H1 (cell line): ENCODE measurements at regions not wholly inside any gene's neighbourhood (a gene's known extent, or its start where the extent isn't known, plus 50 kb on each side); places are given as distances from the start of the nearest gene placed in this dataset.

Experiments
- CTCF ChIA-PET: fragments of 300-600 bp; sonication (Branson Sonifier 250); formaldehyde crosslinking; loops from one replicate; lab custom pipeline; 2021; ENCODE audit not compliant: partially characterized antibody; lab: Charles Lee
- POLR2A ChIA-PET: fragments of 300-600 bp; sonication (Branson Sonifier 250); formaldehyde crosslinking; loops from one replicate; lab custom pipeline; 2021; ENCODE audit warnings: inconsistent platforms; ENCODE audit not compliant: partially characterized antibody; lab: Charles Lee
- DNase-seq, 2 experiments: peaks; one replicate each; pipeline versions ENCODE4 v3.0.0 to v3.0.0-alpha.2; 2010 to 2022; ENCODE audit warnings: low spot score in 2 of 2, low read depth in 1 of 2, mixed read lengths in 1 of 2
- FAIRE-seq: peaks from 2 replicates; lab custom pipeline; 2011; peaks lifted over from hg19 to GRCh38; lab: Jason Lieb, UNC
- H2AFZ ChIP-seq: 2 replicates; pipeline ENCODE4 v1.8.1; 2012; ENCODE audit warnings: low read length, inconsistent platforms
- H2AK5ac ChIP-seq: 2 replicates; pipeline ENCODE4 v1.6.1; 2013; ENCODE audit warnings: low read depth, low read length
- H2BK120ac ChIP-seq: replicated peaks from 2 replicates; pipeline ENCODE3; 2013; ENCODE audit warnings: low read depth, low read length, inconsistent platforms
- H2BK12ac ChIP-seq: 2 replicates; pipeline ENCODE4 v1.6.1; 2013; ENCODE audit warnings: low read depth, low read length
- H2BK15ac ChIP-seq: 2 replicates; pipeline ENCODE4 v1.6.1; 2013; ENCODE audit warnings: low read length
- H2BK20ac ChIP-seq: 2 replicates; pipeline ENCODE4 v1.6.1; 2013; ENCODE audit warnings: low read length
- H2BK5ac ChIP-seq: 2 replicates; pipeline ENCODE4 v1.6.1; 2013; ENCODE audit warnings: low read depth, low read length
- H3K14ac ChIP-seq: 2 replicates; pipeline ENCODE4 v1.6.1; 2013; ENCODE audit warnings: inconsistent platforms; ENCODE audit not compliant: insufficient read length
- H3K18ac ChIP-seq: 2 replicates; pipeline ENCODE4 v1.6.1; 2013; ENCODE audit warnings: low read length; ENCODE audit errors: extremely low read depth
- H3K23ac ChIP-seq: 2 replicates; pipeline ENCODE4 v1.6.1; 2013; ENCODE audit warnings: inconsistent platforms; ENCODE audit not compliant: insufficient read length
- H3K23me2 ChIP-seq: 2 replicates; pipeline ENCODE4 v1.6.1; 2013; ENCODE audit warnings: low read depth, low read length
- H3K27ac ChIP-seq: 2 replicates; pipeline ENCODE4 v1.6.1; 2011; ENCODE audit warnings: low read depth, low read length, inconsistent platforms
- H3K27me3 ChIP-seq, 4 experiments: replicated peaks in 1 of 4; 1 replicate in 1 of 4; 2 replicates in 3 of 4; pipeline versions ENCODE4 v1.6.1 to v1.8.1; 2011 to 2013; ENCODE audit warnings: low read length in 3 of 4, mild to moderate bottlenecking in 3 of 4, inconsistent platforms in 2 of 4, mixed read lengths in 2 of 4, moderate library complexity in 1 of 4; ENCODE audit not compliant: control insufficient read depth in 3 of 4, insufficient read depth in 3 of 4; ENCODE audit errors: extremely low read depth in 1 of 4
- H3K36me3 ChIP-seq, 4 experiments: 2 replicates each; pipeline versions ENCODE4 v1.6.1 to v1.8.1; 2011 to 2013; ENCODE audit warnings: mild to moderate bottlenecking in 4 of 4, low read length in 3 of 4, moderate library complexity in 2 of 4, control low read depth in 1 of 4, inconsistent platforms in 1 of 4; ENCODE audit not compliant: insufficient read depth in 4 of 4, control insufficient read depth in 2 of 4
- H3K4ac ChIP-seq: replicated peaks from 2 replicates; pipeline ENCODE3; 2013; ENCODE audit warnings: low read length, low read depth, mixed read lengths, inconsistent platforms; ENCODE audit not compliant: insufficient read length
- H3K4me1 ChIP-seq, 4 experiments: replicated peaks in 1 of 4; 1 replicate in 1 of 4; 2 replicates in 3 of 4; pipeline versions ENCODE4 v1.6.1 to v1.8.1; 2011 to 2013; ENCODE audit warnings: low read length in 3 of 4, inconsistent platforms in 2 of 4, mixed read lengths in 1 of 4; ENCODE audit not compliant: insufficient read depth in 4 of 4, control insufficient read depth in 3 of 4
- H3K4me2 ChIP-seq, 2 experiments: 2 replicates each; pipeline versions ENCODE4 v1.6.1 to v1.8.1; 2011 to 2013; ENCODE audit warnings: low read depth in 2 of 2, low read length in 2 of 2, control low read depth in 1 of 2, inconsistent platforms in 1 of 2, mild to moderate bottlenecking in 1 of 2; ENCODE audit not compliant: insufficient read depth in 1 of 2
- H3K4me3 ChIP-seq, 4 experiments: fragments of 200-600, 300-600 bp in 1 of 4; sonication (generic), shearing (Covaris generic), sonication (Bioruptor Twin) in 1 of 4; 2 replicates each; pipeline versions ENCODE4 v1.5.1 to v1.8.1; 2011 to 2016; ENCODE audit warnings: low read length in 4 of 4, low read depth in 3 of 4, control low read depth in 2 of 4, inconsistent platforms in 2 of 4, mild to moderate bottlenecking in 2 of 4, mixed read lengths in 1 of 4, moderate library complexity in 1 of 4; ENCODE audit not compliant: insufficient read depth in 2 of 4; ENCODE audit errors: extremely low read depth in 1 of 4
- H3K56ac ChIP-seq: replicated peaks from 2 replicates; pipeline ENCODE3; 2013; ENCODE audit warnings: low read depth, mild to moderate bottlenecking, mixed read lengths, low read length, inconsistent platforms; ENCODE audit not compliant: insufficient read length
- H3K79me1 ChIP-seq: 2 replicates; pipeline ENCODE4 v1.6.1; 2013; ENCODE audit warnings: low read depth, low read length, control low read depth
- H3K79me2 ChIP-seq, 2 experiments: 2 replicates each; pipeline versions ENCODE4 v1.6.1 to v1.8.1; 2012 to 2013; ENCODE audit warnings: low read length in 2 of 2, mild to moderate bottlenecking in 2 of 2, inconsistent platforms in 1 of 2; ENCODE audit not compliant: insufficient read depth in 2 of 2, control insufficient read depth in 1 of 2
- H3K9ac ChIP-seq, 4 experiments: replicated peaks in 1 of 4; 1 replicate in 1 of 4; 2 replicates in 3 of 4; pipeline versions ENCODE4 v1.6.1 to v1.8.1; 2011 to 2013; ENCODE audit warnings: low read depth in 3 of 4, low read length in 3 of 4, control low read depth in 2 of 4, mild to moderate bottlenecking in 2 of 4, moderate library complexity in 2 of 4, inconsistent platforms in 1 of 4; ENCODE audit errors: extremely low read depth in 1 of 4
- H3K9me3 ChIP-seq, 2 experiments: 2 replicates each; pipeline versions ENCODE4 v1.6.1 to v1.8.1; 2012 to 2013; ENCODE audit warnings: mild to moderate bottlenecking in 2 of 2, moderate library complexity in 2 of 2, control low read depth in 1 of 2, inconsistent platforms in 1 of 2, low read depth in 1 of 2, low read length in 1 of 2, mixed read lengths in 1 of 2; ENCODE audit not compliant: insufficient read depth in 2 of 2
- H4K20me1 ChIP-seq, 2 experiments: replicated peaks in 1 of 2; 2 replicates each; pipeline versions ENCODE3 to v1.8.1; 2011 to 2013; ENCODE audit warnings: inconsistent platforms in 2 of 2, low read length in 2 of 2, mild to moderate bottlenecking in 1 of 2; ENCODE audit not compliant: insufficient read depth in 2 of 2, control insufficient read depth in 1 of 2
- H4K5ac ChIP-seq: 2 replicates; pipeline ENCODE4 v1.6.1; 2013; ENCODE audit warnings: low read length, low read depth, mixed read lengths, inconsistent platforms; ENCODE audit not compliant: insufficient read length
- H4K8ac ChIP-seq: 2 replicates; pipeline ENCODE4 v1.8.0; 2013; ENCODE audit warnings: mild to moderate bottlenecking, moderate library complexity, low read length, inconsistent platforms; ENCODE audit not compliant: insufficient read depth; ENCODE audit errors: extremely low read depth
- H4K91ac ChIP-seq: replicated peaks from 2 replicates; pipeline ENCODE3; 2013; ENCODE audit warnings: low read length, mixed read lengths, inconsistent platforms; ENCODE audit not compliant: insufficient read length
- CBX5 ChIP-seq: fragments of 300-800, 300-1000 bp; sonication (generic); IDR thresholded peaks from 2 replicates; pipeline ENCODE4 v1.7.1; 2016; ENCODE audit warnings: antibody characterized with exemption, low read length, low read depth
- CEBPB ChIP-seq: IDR thresholded peaks from 2 replicates; pipeline ENCODE4 v1.6.1; 2012; ENCODE audit warnings: low read depth, low read length
- CTBP2 ChIP-seq: IDR thresholded peaks from 2 replicates; pipeline ENCODE4 v1.7.0; 2011; ENCODE audit warnings: borderline replicate concordance, mild to moderate bottlenecking, moderate library complexity, mixed read lengths, low read length; ENCODE audit not compliant: insufficient read depth, insufficient read length
- KDM4A ChIP-seq: IDR thresholded peaks from one replicate; pipeline ENCODE4 v1.7.1; 2012; ENCODE audit warnings: low read depth, mild to moderate bottlenecking, moderate library complexity, low read length, inconsistent platforms; ENCODE audit not compliant: severe bottlenecking
- NRF1 ChIP-seq: IDR thresholded peaks from 2 replicates; pipeline ENCODE4 v1.6.1; 2011; ENCODE audit warnings: mild to moderate bottlenecking, low read depth, low read length, improper control_type of control experiment
- RAD21 ChIP-seq, 2 experiments: IDR thresholded peaks in 1 of 2; conservative IDR thresholded peaks in 1 of 2; 2 replicates each; pipeline ENCODE4 v1.6.1; 2011; ENCODE audit warnings: low read depth in 2 of 2, low read length in 2 of 2, improper control_type of control experiment in 1 of 2, inconsistent platforms in 1 of 2, mild to moderate bottlenecking in 1 of 2, moderate library complexity in 1 of 2
- RFX5 ChIP-seq: IDR thresholded peaks from 2 replicates; pipeline ENCODE4 v1.6.1; 2011; ENCODE audit warnings: low read depth, low read length, improper control_type of control experiment, borderline replicate concordance
- SAP30 ChIP-seq: fragments of 300-600 bp; sonication (generic); IDR thresholded peaks from 2 replicates; pipeline ENCODE4 v1.7.1; 2012; ENCODE audit warnings: low read length, moderate library complexity, mild to moderate bottlenecking, inconsistent platforms; ENCODE audit not compliant: insufficient read depth, insufficient replicate concordance
- TAF1 ChIP-seq: IDR thresholded peaks from 2 replicates; pipeline ENCODE4 v1.6.1; 2011; ENCODE audit warnings: mild to moderate bottlenecking, low read depth, low read length
- ZNF274 ChIP-seq: IDR thresholded peaks from 2 replicates; pipeline ENCODE4 v1.7.0; 2012; ENCODE audit warnings: low read length, borderline replicate concordance; ENCODE audit errors: extremely low read depth
- WGBS, 2 experiments: shearing (Covaris generic) in 1 of 2; methylation state at CpG; one replicate each; pipeline versions ENCODE4 v1.1.6 to v1.1.7; 2013 to 2015; ENCODE audit warnings: low lambda C conversion rate in 2 of 2, mixed read lengths in 2 of 2, inconsistent platforms in 1 of 2, low coverage in 1 of 2, missing lambda C conversion rate in 1 of 2; ENCODE audit not compliant: insufficient replicate concordance in 2 of 2, insufficient coverage in 1 of 2, insufficient read length in 1 of 2; ENCODE audit errors: extremely low coverage in 1 of 2, missing lambda C conversion rate in 1 of 2; 5-methylcytosine and 5-hydroxymethylcytosine counted together
- TF ChIP-seq, protein P1 (sequence below), 3 experiments: IDR thresholded peaks; 1 replicate in 2 of 3; 2 replicates in 1 of 3; pipeline versions ENCODE4 v1.5.1 to v1.6.1; 2011; ENCODE audit warnings: low read length in 3 of 3, mild to moderate bottlenecking in 3 of 3, inconsistent platforms in 2 of 3, low read depth in 1 of 3, moderate library complexity in 1 of 3; ENCODE audit not compliant: insufficient read depth in 1 of 3; ENCODE audit errors: control extremely low read depth in 1 of 3

DNA sequence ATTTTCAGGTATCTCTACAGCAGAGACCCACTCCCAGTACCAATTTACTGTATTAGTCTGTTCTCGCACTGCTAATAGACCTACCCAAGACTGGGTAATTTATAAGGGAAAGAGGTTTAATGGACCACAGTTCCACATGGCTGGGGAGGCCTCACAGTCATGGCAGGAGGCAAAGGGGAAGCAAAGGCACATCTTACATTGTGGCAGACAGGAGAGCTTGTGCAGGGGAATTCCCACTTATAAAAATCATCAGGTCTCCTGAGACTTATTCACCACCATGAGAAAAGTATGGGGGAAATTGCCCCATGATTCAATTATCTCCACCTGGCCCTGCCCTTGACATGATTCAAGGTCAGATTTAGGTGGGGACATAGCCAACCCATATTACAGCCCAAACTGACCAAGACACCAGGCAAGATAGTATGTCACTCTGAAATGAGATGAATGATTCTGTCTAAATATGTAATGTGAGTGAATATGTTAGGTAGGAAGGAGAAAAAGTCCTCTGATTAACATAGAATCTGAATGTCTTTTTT lies 182.5 kb upstream of the CDH12 start:
- Histone ChIP-seq H3K27me3 (no peaks in the 10 kb centered on the region), H4K5ac (no peak overlapping the region), H2BK5ac (no peak overlapping the region), H3K9me3 (no peaks in the 10 kb centered on the region), H3K36me3 (no peaks in the 10 kb centered on the region), H2AFZ (no peak overlapping the region), H2BK120ac (no peak overlapping the region), H3K27ac (no peak overlapping the region), H2BK12ac (no peak overlapping the region), H3K23ac (no peak overlapping the region), H4K8ac (no peak overlapping the region), H2BK15ac (no peak overlapping the region), H3K4me3 (no peak overlapping the region), H4K91ac (no peak overlapping the region), H3K14ac (no peak overlapping the region), H3K4me2 (no peak overlapping the region), H3K79me1 (no peaks in the 10 kb centered on the region), H2BK20ac (no peak overlapping the region), H3K23me2 (no peaks in the 10 kb centered on the region), H3K4ac (no peak overlapping the region), H3K56ac (no peak overlapping the region), H3K9ac (no peak overlapping the region), H3K79me2 (no peaks in the 10 kb centered on the region), H2AK5ac (no peak overlapping the region), H3K18ac (no peak overlapping the region), H3K4me1 (no peaks in the 10 kb centered on the region), H4K20me1 (no peaks in the 10 kb centered on the region)
- ChIA-PET POLR2A (no interaction called here), CTCF (no interaction called here)
- DNase-seq (no peak), FAIRE-seq (no peak)
- WGBS, 2 experiments: 100% methylated on average over 1 of the region's 1 CpG; no CpG with 5 or more reads in 1 of the 2 experiments
- TF ChIP-seq TAF1 (no peak), SAP30 (no peak), RFX5 (no peak), NRF1 (no peak), ZNF274 (no peak), CTBP2 (no peak), CEBPB (no peak), CBX5 (no peak), RAD21 (IDR thresholded peaks at IDR 0.05 in 1 of 2, conservative IDR thresholded peaks at IDR 0.05 in 1 of 2; ENCODE audit: low read depth in 2 of 2, low read length in 2 of 2) (no peak), KDM4A (no peak)
- TF ChIP-seq, protein P1, sequence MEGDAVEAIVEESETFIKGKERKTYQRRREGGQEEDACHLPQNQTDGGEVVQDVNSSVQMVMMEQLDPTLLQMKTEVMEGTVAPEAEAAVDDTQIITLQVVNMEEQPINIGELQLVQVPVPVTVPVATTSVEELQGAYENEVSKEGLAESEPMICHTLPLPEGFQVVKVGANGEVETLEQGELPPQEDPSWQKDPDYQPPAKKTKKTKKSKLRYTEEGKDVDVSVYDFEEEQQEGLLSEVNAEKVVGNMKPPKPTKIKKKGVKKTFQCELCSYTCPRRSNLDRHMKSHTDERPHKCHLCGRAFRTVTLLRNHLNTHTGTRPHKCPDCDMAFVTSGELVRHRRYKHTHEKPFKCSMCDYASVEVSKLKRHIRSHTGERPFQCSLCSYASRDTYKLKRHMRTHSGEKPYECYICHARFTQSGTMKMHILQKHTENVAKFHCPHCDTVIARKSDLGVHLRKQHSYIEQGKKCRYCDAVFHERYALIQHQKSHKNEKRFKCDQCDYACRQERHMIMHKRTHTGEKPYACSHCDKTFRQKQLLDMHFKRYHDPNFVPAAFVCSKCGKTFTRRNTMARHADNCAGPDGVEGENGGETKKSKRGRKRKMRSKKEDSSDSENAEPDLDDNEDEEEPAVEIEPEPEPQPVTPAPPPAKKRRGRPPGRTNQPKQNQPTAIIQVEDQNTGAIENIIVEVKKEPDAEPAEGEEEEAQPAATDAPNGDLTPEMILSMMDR (IDR thresholded peaks at IDR 0.05; ENCODE audit: control extremely low read depth in 1 of 3, insufficient read depth in 1 of 3, low read depth in 1 of 3, low read length in 3 of 3): no peak
